Cardiac septum (tissue), 1 donor: ENCODE measurements at regions not wholly inside any gene's neighbourhood (a gene's known extent, or its start where the extent isn't known, plus 50 kb on each side); places are given as distances from the start of the nearest gene placed in this dataset.
"Not testable (repeated sequence)": the region's sequence is repeated elsewhere in the genome, so short reads cannot be mapped to it uniquely, and the experiment has no call there.

Experiments used
- DNase-seq: peaks from one replicate; pipeline ENCODE4 v3.0.0-alpha.2; 2020; ENCODE audit warnings: low spot score
- intact Hi-C: fragments of 100-400 bp; cut with DNase I; formaldehyde crosslinking; loops from one replicate; pipeline ENCODE4 v1.14.0; 2022
- donor health status: DM: no; HTN: no; CAD: no.

- DNase-seq = no peak
- intact Hi-C loops = no loop called here
These were observed 260.2 kb downstream of the CGGBP1 start for GRCh38 chr3:87798567-87798947.

GRCh38 chr3:87797872-87798566 is 260.8 kb downstream of the CGGBP1 start:
- intact Hi-C loops = no loop called here
- no peak for DNase-seq

- DNase-seq = no peak
- intact Hi-C loops = no loop called here
These were observed 262.0 kb downstream of the CGGBP1 start for GRCh38 chr3:87796843-87797185.

- no peak for DNase-seq
- intact Hi-C loops = no loop called here
These were observed 262.5 kb downstream of the CGGBP1 start for GRCh38 chr3:87796137-87796842.

GRCh38 chr3:87795701-87796100 is 263.1 kb downstream of the CGGBP1 start:
- DNase-seq = no peak
- intact Hi-C loops = no loop called here

GRCh38 chr3:87793337-87793877 is 265.4 kb downstream of the CGGBP1 start:
- intact Hi-C loops = no loop called here
- DNase-seq = no peak

- DNase-seq = no peak
- intact Hi-C loops = no loop called here
These were observed 266.1 kb downstream of the CGGBP1 start, which contains the start of gene HTR1F for GRCh38 chr3:87792534-87793336. Gene HTR1F (plus strand): TSS chr3:87792706.

GRCh38 chr3:87792198-87792533 is 266.6 kb downstream of the CGGBP1 start:
- intact Hi-C loops = no loop called here
- no peak for DNase-seq

GRCh38 chr3:87791248-87792027 is 267.4 kb downstream of the CGGBP1 start:
- intact Hi-C loops = no loop called here
- DNase-seq = no peak

- DNase-seq, intact Hi-C loops: not testable (repeated sequence)
These were observed 269.8 kb downstream of the CGGBP1 start for GRCh38 chr3:87789049-87789448.

GRCh38 chr3:87788516-87788915 is 270.3 kb downstream of the CGGBP1 start:
- DNase-seq = no peak
- intact Hi-C loops = no loop called here

- intact Hi-C loops = no loop called here
- no peak for DNase-seq
These were observed 278.0 kb downstream of the CGGBP1 start for GRCh38 chr3:87780811-87781210.

- intact Hi-C loops = no loop called here
- no peak for DNase-seq
These were observed 279.9 kb downstream of the CGGBP1 start for GRCh38 chr3:87778876-87779275.

- peak; percentile 70 for DNase-seq
- intact Hi-C loops = loop anchor here (5.0 kb wide), 1 partner anchor 346 kb away; no protein-coding TSS in a partner anchor
These were observed 287.2 kb downstream of the CGGBP1 start for GRCh38 chr3:87771337-87772192.

- no peak for DNase-seq
- intact Hi-C loops = loop anchor here (10.0 kb wide), 1 partner anchor 238 kb away; no protein-coding TSS in a partner anchor
These were observed 292.1 kb downstream of the CGGBP1 start for GRCh38 chr3:87766721-87767120.

GRCh38 chr3:87765256-87765655 is 293.5 kb downstream of the CGGBP1 start:
- intact Hi-C loops = loop anchor here (10.0 kb wide), 1 partner anchor 240 kb away; no protein-coding TSS in a partner anchor

GRCh38 chr3:87761795-87762194 is 297.0 kb downstream of the CGGBP1 start:
- DNase-seq = no peak
- intact Hi-C loops = loop anchor here (10.0 kb wide), 1 partner anchor 243 kb away; no protein-coding TSS in a partner anchor

More at GRCh38 chr3:87765256-87765655, 293.5 kb downstream of the CGGBP1 start:
- DNase-seq = no peak

GRCh38 chr3:87761341-87761740 is 297.5 kb downstream of the CGGBP1 start:
- intact Hi-C loops = loop anchor here (10.0 kb wide), 1 partner anchor 243 kb away; no protein-coding TSS in a partner anchor
- no peak for DNase-seq
